ENCODE measurements at regions not wholly inside any gene's neighbourhood (a gene's known extent, or its start where the extent isn't known, plus 50 kb on each side); places are given as distances from the start of the nearest gene placed in this dataset.

DNA sequence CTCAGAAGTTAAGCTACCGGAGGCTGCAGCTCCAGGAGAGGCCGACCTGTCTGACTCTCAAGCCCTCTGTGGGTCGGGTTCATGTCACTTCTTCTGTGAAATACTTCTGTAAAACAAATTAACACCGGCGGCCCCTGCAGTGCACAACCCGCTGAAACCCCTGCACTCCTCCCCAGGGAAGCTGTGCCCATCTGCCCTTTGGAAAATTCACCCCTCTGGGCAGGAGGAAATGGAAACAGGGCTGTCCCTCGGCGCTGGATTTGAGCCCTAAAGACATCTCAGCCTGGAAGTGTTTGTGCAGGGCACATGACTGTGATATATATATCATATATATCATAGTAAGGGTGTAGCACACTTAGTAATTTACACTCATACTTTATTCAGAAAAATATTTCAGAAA is 415.3 kb downstream of the IRS2 start:
- Mint-ChIP-seq H3K27me3 (peaks cover 19% of the 10 kb centered on the region), H3K4me3 (ENCODE audit: low read depth) (no peak overlapping the region), H3K36me3 (ENCODE audit: insufficient read depth) (no peaks in the 10 kb centered on the region), H3K9me3 (ENCODE audit: low read depth) (no peaks in the 10 kb centered on the region), H3K27ac (no peak overlapping the region), H3K4me1 (ENCODE audit: low read depth) (peaks cover 8% of the 10 kb centered on the region)
- DNase-seq (ENCODE audit: low spot score, unreplicated experiment) = no peak
- TF ChIP-seq, protein P1, sequence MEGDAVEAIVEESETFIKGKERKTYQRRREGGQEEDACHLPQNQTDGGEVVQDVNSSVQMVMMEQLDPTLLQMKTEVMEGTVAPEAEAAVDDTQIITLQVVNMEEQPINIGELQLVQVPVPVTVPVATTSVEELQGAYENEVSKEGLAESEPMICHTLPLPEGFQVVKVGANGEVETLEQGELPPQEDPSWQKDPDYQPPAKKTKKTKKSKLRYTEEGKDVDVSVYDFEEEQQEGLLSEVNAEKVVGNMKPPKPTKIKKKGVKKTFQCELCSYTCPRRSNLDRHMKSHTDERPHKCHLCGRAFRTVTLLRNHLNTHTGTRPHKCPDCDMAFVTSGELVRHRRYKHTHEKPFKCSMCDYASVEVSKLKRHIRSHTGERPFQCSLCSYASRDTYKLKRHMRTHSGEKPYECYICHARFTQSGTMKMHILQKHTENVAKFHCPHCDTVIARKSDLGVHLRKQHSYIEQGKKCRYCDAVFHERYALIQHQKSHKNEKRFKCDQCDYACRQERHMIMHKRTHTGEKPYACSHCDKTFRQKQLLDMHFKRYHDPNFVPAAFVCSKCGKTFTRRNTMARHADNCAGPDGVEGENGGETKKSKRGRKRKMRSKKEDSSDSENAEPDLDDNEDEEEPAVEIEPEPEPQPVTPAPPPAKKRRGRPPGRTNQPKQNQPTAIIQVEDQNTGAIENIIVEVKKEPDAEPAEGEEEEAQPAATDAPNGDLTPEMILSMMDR (IDR thresholded peaks at IDR 0.05; ENCODE audit: unreplicated experiment) = no peak

DNA sequence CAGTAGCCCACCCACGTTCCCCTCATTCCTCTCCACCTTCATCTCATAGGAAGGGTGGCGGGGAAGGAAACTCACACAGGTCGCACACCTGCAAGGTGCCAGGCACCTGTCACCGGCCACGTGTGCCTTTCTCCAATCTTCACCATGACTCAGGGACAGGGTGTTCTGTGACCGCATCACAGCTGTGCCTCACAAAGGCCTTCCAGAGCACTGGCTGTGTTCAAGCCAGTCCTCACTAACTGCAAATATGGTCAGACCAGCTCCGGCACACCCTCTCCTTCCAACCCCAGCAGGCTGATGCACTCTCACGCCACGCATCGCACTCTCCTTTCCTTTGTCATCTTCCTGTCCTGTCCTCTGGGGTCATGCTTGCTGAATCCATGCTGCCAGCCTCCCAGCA is 415.9 kb downstream of the IRS2 start:
- Mint-ChIP-seq H3K27ac (no peak overlapping the region), H3K4me3 (ENCODE audit: low read depth) (no peak overlapping the region), H3K27me3 (peaks cover 19% of the 10 kb centered on the region), H3K4me1 (ENCODE audit: low read depth) (peaks cover 8% of the 10 kb centered on the region), H3K9me3 (ENCODE audit: low read depth) (no peaks in the 10 kb centered on the region), H3K36me3 (ENCODE audit: insufficient read depth) (no peaks in the 10 kb centered on the region)
- TF ChIP-seq, protein P1 (IDR thresholded peaks at IDR 0.05; ENCODE audit: unreplicated experiment) = no peak
- no peak for DNase-seq (ENCODE audit: low spot score, unreplicated experiment)

DNA sequence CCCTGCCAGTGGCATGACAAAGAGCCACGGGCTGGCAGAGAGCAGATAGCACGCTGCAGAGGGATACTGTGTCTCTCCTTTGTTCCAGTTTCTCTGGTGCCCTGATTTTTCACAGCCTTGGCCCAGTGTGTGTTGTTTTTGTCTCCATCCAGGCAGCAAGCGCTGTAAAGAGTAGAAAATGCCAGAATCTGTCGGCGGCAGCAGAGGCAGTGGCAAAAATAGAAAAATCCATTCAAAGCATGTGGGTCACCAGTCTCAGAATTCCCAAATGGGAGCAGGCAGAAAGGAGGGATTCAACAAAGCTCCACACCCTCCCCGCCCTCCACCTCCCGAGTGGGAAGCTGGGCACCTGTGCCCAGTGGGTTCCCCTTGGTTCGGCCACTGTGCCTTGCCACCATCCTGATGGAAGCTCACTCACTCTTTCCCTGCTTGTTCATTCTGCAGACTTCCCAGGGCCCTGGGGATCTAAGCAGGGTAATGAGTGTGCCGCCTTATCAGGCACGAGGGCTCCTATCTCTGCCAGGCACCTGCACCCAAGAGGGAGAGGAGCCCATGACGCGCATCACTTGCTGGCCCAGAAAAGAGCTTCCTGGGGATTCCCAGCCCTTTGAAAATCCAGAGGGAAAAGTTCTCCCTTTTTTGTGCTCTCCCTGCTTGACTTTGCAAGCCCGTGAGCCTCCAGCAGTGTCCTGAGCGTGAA is 416.9 kb downstream of the IRS2 start:
- peaks cover 8% of the 10 kb centered on the region for H3K4me1 Mint-ChIP-seq (ENCODE audit: low read depth)
- no peak for DNase-seq (ENCODE audit: low spot score, unreplicated experiment)
- H3K27ac Mint-ChIP-seq = no peak overlapping the region
- H3K27me3 Mint-ChIP-seq = peaks cover 15% of the 10 kb centered on the region
- TF ChIP-seq, protein P1 (IDR thresholded peaks at IDR 0.05; ENCODE audit: unreplicated experiment) = no peak
- H3K4me3 Mint-ChIP-seq (ENCODE audit: low read depth) = no peak overlapping the region
- peaks cover 3% of the 10 kb centered on the region for H3K9me3 Mint-ChIP-seq (ENCODE audit: low read depth)
- H3K36me3 Mint-ChIP-seq (ENCODE audit: insufficient read depth) = no peaks in the 10 kb centered on the region

DNA sequence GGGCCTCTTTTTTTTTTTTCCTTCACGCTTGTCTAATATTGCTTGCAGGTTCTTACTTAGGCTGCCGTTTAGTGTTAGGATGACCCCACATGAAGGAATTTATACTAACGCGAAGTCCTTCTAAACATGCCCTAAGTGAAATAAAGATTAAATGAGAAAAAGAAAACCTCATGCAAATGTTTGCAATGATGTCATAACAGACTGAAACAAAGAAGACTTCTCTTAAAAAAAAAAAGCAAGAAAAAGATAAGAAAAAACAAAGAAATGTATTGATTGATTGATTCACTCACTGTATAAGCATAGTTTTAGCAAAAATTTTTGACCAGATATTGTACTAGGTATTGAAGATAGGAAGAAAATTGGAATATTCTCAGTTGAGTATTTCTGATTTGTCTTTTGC is 418.2 kb downstream of the IRS2 start:
- DNase-seq (ENCODE audit: low spot score, unreplicated experiment) = no peak
- no peak overlapping the region for H3K4me3 Mint-ChIP-seq (ENCODE audit: low read depth)
- peaks cover 8% of the 10 kb centered on the region for H3K4me1 Mint-ChIP-seq (ENCODE audit: low read depth)
- no peak overlapping the region for H3K27ac Mint-ChIP-seq
- H3K9me3 Mint-ChIP-seq (ENCODE audit: low read depth) = peaks cover 4% of the 10 kb centered on the region
- TF ChIP-seq, protein P1 (IDR thresholded peaks at IDR 0.05; ENCODE audit: unreplicated experiment) = no peak
- peaks cover 11% of the 10 kb centered on the region for H3K27me3 Mint-ChIP-seq
- H3K36me3 Mint-ChIP-seq (ENCODE audit: insufficient read depth) = no peaks in the 10 kb centered on the region

DNA sequence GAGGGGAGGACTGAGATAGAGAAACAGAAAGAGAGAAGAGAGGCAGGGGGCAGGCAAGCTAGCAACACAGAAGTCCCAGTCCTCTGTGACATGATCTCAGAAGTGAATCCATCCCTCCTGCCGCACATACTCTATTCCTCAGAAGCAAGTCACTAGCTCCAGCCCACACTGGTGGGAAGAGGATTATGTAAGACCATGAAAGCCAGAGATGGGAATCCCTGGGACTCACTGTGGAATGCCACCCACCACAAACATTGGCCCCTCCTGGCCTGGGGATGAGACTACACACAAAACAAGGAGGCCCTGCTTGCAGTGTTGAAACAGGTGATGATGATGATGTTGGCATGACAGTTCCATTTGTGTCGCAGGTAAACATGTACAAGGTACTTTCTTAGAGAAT is 419.9 kb downstream of the IRS2 start:
- peaks cover 4% of the 10 kb centered on the region for H3K9me3 Mint-ChIP-seq (ENCODE audit: low read depth)
- peaks cover 15% of the 10 kb centered on the region for H3K27me3 Mint-ChIP-seq
- H3K4me3 Mint-ChIP-seq (ENCODE audit: low read depth) = no peak overlapping the region
- H3K27ac Mint-ChIP-seq = no peak overlapping the region
- no peak for DNase-seq (ENCODE audit: low spot score, unreplicated experiment)
- peaks cover 8% of the 10 kb centered on the region for H3K4me1 Mint-ChIP-seq (ENCODE audit: low read depth)
- H3K36me3 Mint-ChIP-seq (ENCODE audit: insufficient read depth) = no peaks in the 10 kb centered on the region
- TF ChIP-seq, protein P1 (IDR thresholded peaks at IDR 0.05; ENCODE audit: unreplicated experiment) = no peak

All from progenitor cell of endocrine pancreas (in vitro differentiated cells).